Endothelial cell (in vitro differentiated cells): ENCODE measurements at regions not wholly inside any gene's neighbourhood (a gene's known extent, or its start where the extent isn't known, plus 50 kb on each side); places are given as distances from the start of the nearest gene placed in this dataset.

Experiments
- DNase-seq: peaks from one replicate; pipeline ENCODE4 v3.0.0; 2021; ENCODE audit warnings: low spot score
- H3K27ac Mint-ChIP-seq: one replicate; pipeline ENCODE4 v1.8.0; 2021; ENCODE audit warnings: mixed read lengths, inconsistent platforms; ENCODE audit not compliant: unreplicated experiment
- H3K27me3 Mint-ChIP-seq: one replicate; pipeline ENCODE4 v1.8.0; 2021; ENCODE audit warnings: mild to moderate bottlenecking, moderate library complexity, mixed read lengths, inconsistent platforms; ENCODE audit not compliant: unreplicated experiment
- H3K36me3 Mint-ChIP-seq: one replicate; pipeline ENCODE4 v1.8.0; 2021; ENCODE audit warnings: mild to moderate bottlenecking, low read depth, mixed read lengths, inconsistent platforms; ENCODE audit not compliant: unreplicated experiment
- H3K4me1 Mint-ChIP-seq: one replicate; pipeline ENCODE4 v1.8.0; 2021; ENCODE audit warnings: mild to moderate bottlenecking, mixed read lengths, inconsistent platforms; ENCODE audit not compliant: unreplicated experiment
- H3K4me3 Mint-ChIP-seq: one replicate; pipeline ENCODE4 v1.8.0; 2021; ENCODE audit warnings: mild to moderate bottlenecking, mixed read lengths, inconsistent platforms; ENCODE audit not compliant: unreplicated experiment
- H3K9me3 Mint-ChIP-seq: one replicate; pipeline ENCODE4 v1.8.0; 2021; ENCODE audit warnings: mixed read lengths, inconsistent platforms; ENCODE audit not compliant: unreplicated experiment
- CTCF ChIP-seq: fragments of 200-600 bp; sonication (generic); IDR thresholded peaks from one replicate; pipeline ENCODE4 v1.5.0; 2021; ENCODE audit warnings: antibody characterized with exemption; ENCODE audit not compliant: unreplicated experiment

GRCh38 chr5:164721116-164721515, 1215.7 kb downstream of the MAT2B start:
- Mint-ChIP-seq H3K36me3 (no peaks in the 10 kb centered on the region), H3K4me1 (no peaks in the 10 kb centered on the region), H3K4me3 (no peak overlapping the region), H3K27me3 (no peaks in the 10 kb centered on the region), H3K27ac (no peak overlapping the region), H3K9me3 (no peaks in the 10 kb centered on the region)
- TF ChIP-seq CTCF, result no peak
- DNase-seq, result no peak

- TF ChIP-seq CTCF, result no peak
- Mint-ChIP-seq H3K36me3 (no peaks in the 10 kb centered on the region), H3K4me3 (no peak overlapping the region), H3K9me3 (no peaks in the 10 kb centered on the region), H3K27me3 (no peaks in the 10 kb centered on the region), H3K4me1 (no peaks in the 10 kb centered on the region), H3K27ac (no peak overlapping the region)
- DNase-seq, result no peak
Observed at GRCh38 chr5:164721656-164722055, 1216.2 kb downstream of the MAT2B start.

GRCh38 chr5:164722702-164723101, 1217.3 kb downstream of the MAT2B start:
- Mint-ChIP-seq H3K27ac (no peak overlapping the region), H3K27me3 (no peaks in the 10 kb centered on the region), H3K4me1 (no peaks in the 10 kb centered on the region), H3K36me3 (no peaks in the 10 kb centered on the region), H3K4me3 (no peak overlapping the region), H3K9me3 (no peaks in the 10 kb centered on the region)
- DNase-seq, result no peak
- no peak for TF ChIP-seq CTCF

GRCh38 chr5:164727012-164727411, 1221.6 kb downstream of the MAT2B start:
- Mint-ChIP-seq H3K27ac (no peak overlapping the region), H3K4me1 (no peaks in the 10 kb centered on the region), H3K4me3 (no peak overlapping the region), H3K27me3 (no peaks in the 10 kb centered on the region), H3K9me3 (no peaks in the 10 kb centered on the region), H3K36me3 (no peaks in the 10 kb centered on the region)
- DNase-seq, result no peak
- TF ChIP-seq CTCF, result no peak

- Mint-ChIP-seq H3K36me3 (no peaks in the 10 kb centered on the region), H3K4me3 (no peak overlapping the region), H3K4me1 (no peaks in the 10 kb centered on the region), H3K27ac (no peak overlapping the region), H3K27me3 (no peaks in the 10 kb centered on the region), H3K9me3 (no peaks in the 10 kb centered on the region)
- no peak for TF ChIP-seq CTCF
- DNase-seq, result no peak
Observed at GRCh38 chr5:164728733-164729132, 1223.3 kb downstream of the MAT2B start.
